Hepatocyte (in vitro differentiated cells): ENCODE measurements at regions not wholly inside any gene's neighbourhood (a gene's known extent, or its start where the extent isn't known, plus 50 kb on each side); places are given as distances from the start of the nearest gene placed in this dataset.

Source experiments
- DNase-seq: peaks from one replicate; pipeline ENCODE4 v3.0.0-alpha.2; 2016; ENCODE audit warnings: low spot score
- H2AFZ ChIP-seq: fragments of 200-600 bp; sonication (generic); 2 replicates; pipeline ENCODE4 v1.6.0; 2016; ENCODE audit warnings: antibody characterized with exemption, mild to moderate bottlenecking
- H3K27ac ChIP-seq: fragments of 200-600 bp; sonication (generic); 2 replicates; pipeline ENCODE4 v1.5.1; 2016; ENCODE audit warnings: mild to moderate bottlenecking
- H3K27me3 ChIP-seq: fragments of 200-600 bp; sonication (generic); 2 replicates; pipeline ENCODE4 v1.6.1; 2016
- H3K36me3 ChIP-seq: fragments of 200-600 bp; sonication (generic); replicated peaks from 2 replicates; pipeline ENCODE4 v1.5.1; 2016; ENCODE audit warnings: low read depth; ENCODE audit not compliant: insufficient read depth
- H3K4me1 ChIP-seq: fragments of 200-600 bp; sonication (generic); 2 replicates; pipeline ENCODE4 v1.5.1; 2016; ENCODE audit warnings: mild to moderate bottlenecking, moderate library complexity; ENCODE audit not compliant: insufficient read depth
- H3K4me2 ChIP-seq: fragments of 200-600 bp; sonication (generic); 2 replicates; pipeline ENCODE4 v1.6.0; 2016
- H3K4me3 ChIP-seq: fragments of 200-600 bp; sonication (generic); 2 replicates; pipeline ENCODE4 v1.5.1; 2016; ENCODE audit warnings: mild to moderate bottlenecking
- H3K79me2 ChIP-seq: fragments of 200-600 bp; sonication (generic); 2 replicates; pipeline ENCODE4 v1.6.0; 2017; ENCODE audit warnings: mild to moderate bottlenecking
- H3K9me2 ChIP-seq: fragments of 200-600 bp; sonication (generic); replicated peaks from 2 replicates; pipeline ENCODE4 v1.6.0; 2017; ENCODE audit warnings: mild to moderate bottlenecking; ENCODE audit not compliant: insufficient read depth
- H3K9me3 ChIP-seq: fragments of 200-600 bp; sonication (generic); 2 replicates; pipeline ENCODE4 v1.5.1; 2016; ENCODE audit warnings: low read depth, mild to moderate bottlenecking
- H4K20me1 ChIP-seq: fragments of 200-600 bp; sonication (generic); 2 replicates; pipeline ENCODE4 v1.6.0; 2016; ENCODE audit warnings: mild to moderate bottlenecking; ENCODE audit not compliant: insufficient read depth, poor library complexity, severe bottlenecking
- CTCF ChIP-seq: fragments of 200-600 bp; sonication (generic); IDR thresholded peaks from 2 replicates; pipeline ENCODE4 v1.5.1; 2016; ENCODE audit warnings: antibody characterized with exemption, mild to moderate bottlenecking; ENCODE audit not compliant: poor library complexity
- EZH2 ChIP-seq: fragments of 200-600 bp; sonication (generic); IDR thresholded peaks from 2 replicates; pipeline ENCODE4 v1.6.1; 2016; ENCODE audit warnings: antibody characterized with exemption, mild to moderate bottlenecking, borderline replicate concordance
- EZH2phosphoT487 ChIP-seq: fragments of 200-600 bp; sonication (generic); IDR thresholded peaks from one replicate; pipeline ENCODE4 v1.6.1; 2018; ENCODE audit warnings: antibody characterized with exemption, mild to moderate bottlenecking, low read depth, moderate library complexity; ENCODE audit not compliant: unreplicated experiment, severe bottlenecking
- WGBS: methylation state at CpG from one replicate; pipeline ENCODE4 v1.1.6; 2016; ENCODE audit warnings: low lambda C conversion rate; ENCODE audit errors: missing lambda C conversion rate; 5-methylcytosine and 5-hydroxymethylcytosine counted together

- DNase-seq, result no peak
- Histone ChIP-seq H3K4me2 (no peak overlapping the region), H3K9me3 (no peaks in the 10 kb centered on the region), H3K27ac (no peak overlapping the region), H4K20me1 (no peaks in the 10 kb centered on the region), H2AFZ (no peak overlapping the region), H3K4me3 (no peak overlapping the region), H3K9me2 (no peaks in the 10 kb centered on the region), H3K79me2 (no peaks in the 10 kb centered on the region), H3K27me3 (no peaks in the 10 kb centered on the region), H3K36me3 (no peaks in the 10 kb centered on the region), H3K4me1 (no peaks in the 10 kb centered on the region)
- TF ChIP-seq EZH2 (no peak), CTCF (no peak), EZH2phosphoT487 (no peak)
Measured at GRCh38 chr5:120874081-120874862, 410.2 kb downstream of the PRR16 start.

GRCh38 chr5:120882038-120882775 is 418.1 kb downstream of the PRR16 start:
- 93% methylated on average over 4 of the region's 4 CpGs for WGBS
- no peak overlapping the region for H2AFZ ChIP-seq
- no peaks in the 10 kb centered on the region for H3K4me1 ChIP-seq
- no peaks in the 10 kb centered on the region for H3K9me3 ChIP-seq
- no peak overlapping the region for H3K4me2 ChIP-seq
- H3K9me2 ChIP-seq, result no peaks in the 10 kb centered on the region
- H4K20me1 ChIP-seq, result no peaks in the 10 kb centered on the region
- no peak for TF ChIP-seq EZH2phosphoT487
- TF ChIP-seq EZH2, result no peak
- TF ChIP-seq CTCF, result no peak
- H3K27ac ChIP-seq, result no peak overlapping the region
- no peaks in the 10 kb centered on the region for H3K79me2 ChIP-seq
- DNase-seq, result no peak
- no peak overlapping the region for H3K4me3 ChIP-seq
- no peaks in the 10 kb centered on the region for H3K27me3 ChIP-seq
- H3K36me3 ChIP-seq, result no peaks in the 10 kb centered on the region

GRCh38 chr5:120886351-120886860 is 422.3 kb downstream of the PRR16 start:
- Histone ChIP-seq H3K4me2 (no peak overlapping the region), H3K9me2 (no peaks in the 10 kb centered on the region), H3K36me3 (no peaks in the 10 kb centered on the region), H3K27ac (no peak overlapping the region), H3K4me1 (no peaks in the 10 kb centered on the region), H2AFZ (no peak overlapping the region), H4K20me1 (no peaks in the 10 kb centered on the region), H3K9me3 (no peaks in the 10 kb centered on the region), H3K27me3 (no peaks in the 10 kb centered on the region), H3K79me2 (no peaks in the 10 kb centered on the region), H3K4me3 (no peak overlapping the region)
- no peak for TF ChIP-seq EZH2
- no peak for TF ChIP-seq EZH2phosphoT487
- no peak for TF ChIP-seq CTCF
- WGBS, result 95% methylated on average over 7 of the region's 7 CpGs
- DNase-seq, result no peak
